ENCODE measurements at regions not wholly inside any gene's neighbourhood (a gene's known extent, or its start where the extent isn't known, plus 50 kb on each side); places are given as distances from the start of the nearest gene placed in this dataset.
A peak's percentile ranks its signal among the peaks of the same experiment; 100 is the strongest.
"Not testable (repeated sequence)": the region's sequence is repeated elsewhere in the genome, so short reads cannot be mapped to it uniquely, and the experiment has no call there.

GRCh38 chr6:122913558-122913957, 82.5 kb upstream of the CLVS2 start:
- H3K36me3 ChIP-seq: no peaks in the 10 kb centered on the region
- no peaks in the 10 kb centered on the region for H3K27me3 ChIP-seq
- H3K9me3 ChIP-seq: peaks cover 3 to 19% of the 10 kb centered on the region in 2 donors
- no peaks in the 10 kb centered on the region for H3K4me1 ChIP-seq
- intact Hi-C loops (cut with DNase I): no loop called here
- H3K4me3 ChIP-seq: no peak overlapping the region
- no peak for ATAC-seq
- no peak overlapping the region for H3K27ac ChIP-seq
- TF ChIP-seq, protein P1, sequence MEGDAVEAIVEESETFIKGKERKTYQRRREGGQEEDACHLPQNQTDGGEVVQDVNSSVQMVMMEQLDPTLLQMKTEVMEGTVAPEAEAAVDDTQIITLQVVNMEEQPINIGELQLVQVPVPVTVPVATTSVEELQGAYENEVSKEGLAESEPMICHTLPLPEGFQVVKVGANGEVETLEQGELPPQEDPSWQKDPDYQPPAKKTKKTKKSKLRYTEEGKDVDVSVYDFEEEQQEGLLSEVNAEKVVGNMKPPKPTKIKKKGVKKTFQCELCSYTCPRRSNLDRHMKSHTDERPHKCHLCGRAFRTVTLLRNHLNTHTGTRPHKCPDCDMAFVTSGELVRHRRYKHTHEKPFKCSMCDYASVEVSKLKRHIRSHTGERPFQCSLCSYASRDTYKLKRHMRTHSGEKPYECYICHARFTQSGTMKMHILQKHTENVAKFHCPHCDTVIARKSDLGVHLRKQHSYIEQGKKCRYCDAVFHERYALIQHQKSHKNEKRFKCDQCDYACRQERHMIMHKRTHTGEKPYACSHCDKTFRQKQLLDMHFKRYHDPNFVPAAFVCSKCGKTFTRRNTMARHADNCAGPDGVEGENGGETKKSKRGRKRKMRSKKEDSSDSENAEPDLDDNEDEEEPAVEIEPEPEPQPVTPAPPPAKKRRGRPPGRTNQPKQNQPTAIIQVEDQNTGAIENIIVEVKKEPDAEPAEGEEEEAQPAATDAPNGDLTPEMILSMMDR (IDR thresholded peaks at IDR 0.05): no peak
- no peak for DNase-seq

GRCh38 chr6:122918714-122919113, 77.3 kb upstream of the CLVS2 start:
- no peak for DNase-seq
- H3K4me3 ChIP-seq: no peak overlapping the region
- H3K4me1 ChIP-seq: no peaks in the 10 kb centered on the region
- ATAC-seq: no peak
- no peak overlapping the region for H3K27ac ChIP-seq
- H3K27me3 ChIP-seq: no peaks in the 10 kb centered on the region
- peaks cover 3 to 19% of the 10 kb centered on the region in 2 donors for H3K9me3 ChIP-seq
- no peaks in the 10 kb centered on the region for H3K36me3 ChIP-seq
- intact Hi-C loops (cut with DNase I): no loop called here
- TF ChIP-seq, protein P1 (IDR thresholded peaks at IDR 0.05): no peak

GRCh38 chr6:122930252-122931180, 65.5 kb upstream of the CLVS2 start:
- H3K9me3 ChIP-seq: no peaks in the 10 kb centered on the region
- TF ChIP-seq, protein P1 (IDR thresholded peaks at IDR 0.05): no peak
- intact Hi-C loops (cut with DNase I): no loop called here
- no peak overlapping the region for H3K4me3 ChIP-seq
- H3K27ac ChIP-seq: no peak overlapping the region
- DNase-seq (no peak), ATAC-seq (no peak)
- no peaks in the 10 kb centered on the region for H3K4me1 ChIP-seq
- H3K36me3 ChIP-seq: no peaks in the 10 kb centered on the region
- no peaks in the 10 kb centered on the region for H3K27me3 ChIP-seq

GRCh38 chr6:122931916-122932315, 64.1 kb upstream of the CLVS2 start:
- no peak overlapping the region for H3K27ac ChIP-seq
- ATAC-seq (no peak), DNase-seq (no peak)
- TF ChIP-seq, protein P1 (IDR thresholded peaks at IDR 0.05): no peak
- H3K27me3 ChIP-seq: no peaks in the 10 kb centered on the region
- no peak overlapping the region for H3K4me3 ChIP-seq
- H3K9me3 ChIP-seq: no peaks in the 10 kb centered on the region
- H3K4me1 ChIP-seq: no peaks in the 10 kb centered on the region
- H3K36me3 ChIP-seq: no peaks in the 10 kb centered on the region
- intact Hi-C loops (cut with DNase I): no loop called here

DNA sequence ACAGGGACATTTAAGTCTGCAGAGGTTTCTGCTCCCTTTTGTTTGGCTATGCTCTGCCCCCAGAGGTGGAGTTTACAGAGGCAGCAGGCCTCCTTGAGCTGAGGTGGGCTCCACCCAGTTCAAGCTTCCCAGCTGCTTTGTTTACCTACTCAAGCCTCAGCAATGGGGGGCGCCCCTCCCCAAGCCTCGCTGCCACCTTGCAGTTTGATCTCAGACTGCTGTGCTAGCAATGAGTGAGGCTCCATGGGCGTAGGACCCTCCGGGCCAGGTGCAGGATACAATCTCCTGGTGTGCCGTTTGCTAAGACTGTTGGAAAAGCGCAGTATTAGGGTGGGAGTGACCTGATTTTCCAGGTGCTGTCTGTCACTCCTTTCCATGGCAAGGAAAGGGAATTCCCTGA, 51.1 kb upstream of the CLVS2 start:
- H3K27ac ChIP-seq; H3K9me3 ChIP-seq; H3K36me3 ChIP-seq; H3K4me1 ChIP-seq; intact Hi-C loops (cut with DNase I); H3K4me3 ChIP-seq; ATAC-seq; H3K27me3 ChIP-seq: not testable (repeated sequence)
- peak in 1 of 4 donors; percentile 34 for DNase-seq
